ENCODE measurements at regions not wholly inside any gene's neighbourhood (a gene's known extent, or its start where the extent isn't known, plus 50 kb on each side); places are given as distances from the start of the nearest gene placed in this dataset.
"Not testable (repeated sequence)": the region's sequence is repeated elsewhere in the genome, so short reads cannot be mapped to it uniquely, and the experiment has no call there.

DNA sequence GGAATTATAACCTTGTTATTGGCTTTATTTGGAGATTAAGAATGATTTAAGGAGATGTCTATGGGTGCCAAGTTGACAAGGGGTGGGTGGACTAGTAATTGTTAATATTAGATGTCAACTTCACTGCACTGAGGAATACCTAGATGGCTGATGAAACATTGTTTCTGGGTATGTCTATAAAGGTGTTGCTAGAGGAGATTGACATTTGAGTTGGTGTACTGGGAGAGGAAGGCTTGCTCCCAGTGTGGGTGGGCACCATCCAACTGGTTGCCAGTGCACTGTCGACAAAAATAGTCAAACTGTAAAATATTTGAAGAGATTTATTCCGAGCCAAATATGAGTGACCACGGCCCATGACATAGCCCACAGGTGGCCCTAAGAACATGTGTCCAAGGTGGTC, 378.8 kb downstream of the NDFIP2 start:
- DNase-seq: no peak

DNA sequence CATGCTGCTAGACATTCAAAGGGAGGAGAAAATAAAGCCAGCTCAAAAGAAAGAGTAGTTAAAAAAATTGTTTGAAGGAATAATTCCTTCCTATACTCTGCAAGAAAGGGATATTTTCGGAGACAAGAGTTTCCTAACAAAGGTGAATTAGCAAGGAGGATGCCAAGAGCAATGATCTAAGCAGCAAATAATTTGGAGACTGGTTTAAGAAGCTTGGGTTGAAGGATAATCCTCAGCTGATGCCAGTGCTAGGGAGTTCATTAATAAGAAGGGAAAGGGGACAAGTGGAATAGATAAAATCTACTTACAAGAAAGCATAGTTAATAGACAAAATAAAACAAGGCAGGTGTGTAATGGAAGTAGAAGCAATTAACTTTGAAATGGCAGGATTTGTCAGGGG, 372.3 kb downstream of the NDFIP2 start:
- no peak for DNase-seq

- DNase-seq: no peak
Observed at GRCh38 chr13:79851318-79851717, 370.4 kb downstream of the NDFIP2 start.

- DNase-seq: no peak
Observed at GRCh38 chr13:79847882-79848592, 367.1 kb downstream of the NDFIP2 start.

DNA sequence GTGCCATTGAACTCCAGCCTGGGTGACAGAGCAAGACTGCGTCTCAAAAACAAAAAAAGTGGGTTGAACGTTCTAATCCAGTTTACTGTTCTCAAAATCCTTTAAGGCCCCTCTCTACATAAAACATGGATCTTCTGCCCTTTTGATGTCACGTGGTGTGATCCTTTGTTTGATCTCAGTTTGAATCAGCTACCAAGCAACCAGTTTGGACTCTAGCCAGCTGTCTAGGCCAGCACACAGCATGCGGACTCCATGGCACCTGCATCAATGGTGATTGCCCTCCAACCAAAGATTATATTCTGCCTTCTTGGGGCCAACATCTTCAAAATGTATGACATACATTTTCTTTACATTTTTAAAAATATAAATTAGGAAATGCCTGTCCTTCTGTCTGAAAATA, 365.4 kb downstream of the NDFIP2 start:
- no peak for DNase-seq

GRCh38 chr13:79837741-79838450, 356.9 kb downstream of the NDFIP2 start:
- DNase-seq: no peak

- DNase-seq: not testable (repeated sequence)
Observed at GRCh38 chr13:79836121-79836520, 355.2 kb downstream of the NDFIP2 start.

DNA sequence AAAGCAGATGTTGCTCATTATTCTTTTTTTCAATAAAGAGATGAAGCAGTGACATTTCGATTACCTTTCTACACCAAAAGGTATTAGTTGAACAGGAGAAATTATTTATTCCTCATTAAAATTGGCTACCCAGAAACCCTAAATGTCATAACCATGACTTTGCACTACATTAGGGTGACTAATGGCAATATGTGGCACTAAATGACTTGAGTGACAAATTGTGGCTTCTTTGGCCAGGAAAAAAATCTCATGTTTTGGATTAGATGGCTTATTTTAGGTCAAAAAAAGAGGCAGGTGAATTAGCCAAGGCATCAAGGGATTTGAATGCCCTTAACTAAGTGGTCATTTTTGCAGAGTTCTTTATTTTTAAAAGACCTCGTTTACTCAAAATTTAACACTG, 353.9 kb downstream of the NDFIP2 start:
- DNase-seq: no peak

DNA sequence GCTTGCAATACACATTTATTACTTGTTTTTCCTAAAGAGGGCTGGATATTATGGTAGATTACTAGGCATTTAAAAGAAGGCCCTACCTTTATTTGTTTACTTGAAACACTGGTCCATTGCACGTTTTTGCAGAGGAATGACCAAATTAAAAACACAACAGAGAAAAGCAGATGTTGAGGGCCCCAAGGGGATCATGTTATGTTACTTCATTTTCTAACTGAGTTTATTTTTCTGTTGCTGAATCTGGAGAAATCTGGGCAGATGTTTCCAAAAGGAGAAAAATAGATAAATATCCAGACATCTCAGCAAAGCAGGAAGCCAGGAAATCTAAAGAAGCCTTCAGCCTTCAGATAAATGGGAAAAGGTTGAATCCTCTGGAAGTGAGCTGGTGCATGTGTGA, 353.0 kb downstream of the NDFIP2 start:
- DNase-seq: no peak

- DNase-seq: no peak
Observed at GRCh38 chr13:79831556-79831955, 350.6 kb downstream of the NDFIP2 start.

DNA sequence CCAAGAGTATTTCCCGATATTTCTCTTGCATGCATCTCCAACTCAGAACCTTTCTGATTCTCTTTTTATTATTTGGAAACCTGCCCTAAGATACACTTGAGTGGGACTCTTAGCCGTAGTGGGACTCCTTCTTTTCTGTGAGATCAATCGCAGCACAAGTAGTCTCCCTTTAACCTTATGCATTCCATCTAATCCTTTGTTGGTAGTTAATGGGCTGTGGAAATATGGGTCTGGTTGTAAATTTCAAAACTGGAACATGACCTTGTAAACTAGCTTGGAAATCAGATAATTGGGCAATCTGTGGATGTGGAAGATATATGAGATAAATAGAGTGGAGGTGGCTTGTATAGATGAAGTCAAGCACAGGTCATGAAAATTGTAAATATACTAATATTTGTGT, 350.0 kb downstream of the NDFIP2 start:
- DNase-seq: no peak

GRCh38 chr13:79830426-79830825, 349.5 kb downstream of the NDFIP2 start:
- no peak for DNase-seq

GRCh38 chr13:79829880-79830279, 348.9 kb downstream of the NDFIP2 start:
- DNase-seq: no peak

GRCh38 chr13:79825959-79826358, 345.0 kb downstream of the NDFIP2 start:
- no peak for DNase-seq

DNA sequence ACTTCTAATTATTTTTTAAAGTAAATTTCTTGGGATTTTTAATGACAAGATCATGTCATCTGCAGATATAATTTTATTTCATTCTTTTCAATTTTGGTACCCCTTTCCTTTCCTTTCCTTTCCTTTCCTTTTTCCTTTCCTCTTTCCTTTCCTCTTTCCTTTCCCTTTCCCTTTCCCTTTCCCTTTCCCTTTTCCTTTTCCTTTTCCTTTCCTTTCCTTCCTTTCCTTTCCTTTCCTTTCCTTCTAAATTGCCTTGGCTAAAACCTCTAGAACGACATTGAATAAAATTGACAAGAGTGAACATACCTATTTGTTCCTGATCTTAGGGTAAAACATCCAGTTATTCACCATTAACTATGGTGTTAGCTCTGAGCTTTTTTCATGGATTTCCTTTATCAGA, 334.1 kb downstream of the NDFIP2 start:
- DNase-seq: no peak

DNA sequence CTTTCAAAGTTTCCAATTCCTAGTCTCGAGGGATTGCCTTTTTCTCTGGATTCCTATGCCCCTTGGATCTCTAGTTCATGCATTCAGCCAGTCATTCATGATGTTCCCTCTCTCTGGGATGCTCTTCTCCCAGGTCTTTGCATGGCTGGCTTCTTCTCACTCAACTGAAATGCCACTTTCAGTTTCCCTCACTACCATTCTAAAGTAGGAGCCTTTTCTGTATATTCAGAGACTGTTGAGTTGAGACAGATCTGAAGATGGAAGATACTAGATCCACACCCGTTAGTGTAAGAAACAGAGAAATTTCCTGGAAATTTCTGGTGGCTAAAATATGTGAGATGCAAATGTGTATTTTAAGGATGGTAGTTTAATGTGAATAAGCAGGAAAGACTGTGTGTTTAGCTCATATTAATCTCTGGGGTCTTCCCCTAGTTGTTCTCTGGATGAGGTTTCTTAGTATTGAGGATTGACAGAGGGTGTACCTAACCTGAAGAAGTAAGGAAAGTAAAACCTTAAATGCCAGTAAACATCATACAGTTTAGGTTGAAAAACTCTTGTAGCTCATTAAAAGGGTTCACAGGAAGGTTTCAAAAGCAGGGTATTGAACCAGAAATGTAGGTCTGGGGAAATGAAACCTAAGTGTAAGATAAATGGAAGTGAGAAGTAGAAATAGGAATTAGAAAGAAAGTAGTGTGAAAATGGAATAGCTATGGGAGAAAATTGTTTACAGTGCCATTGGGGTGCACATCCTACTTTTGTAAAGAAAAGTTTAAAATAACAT, 331.3 kb downstream of the NDFIP2 start:
- DNase-seq: no peak

- DNase-seq: no peak
Observed at GRCh38 chr13:79811170-79811569, 330.2 kb downstream of the NDFIP2 start.

GRCh38 chr13:79810669-79811068, 329.7 kb downstream of the NDFIP2 start:
- DNase-seq: no peak

GRCh38 chr13:79810018-79810417, 329.1 kb downstream of the NDFIP2 start:
- DNase-seq: no peak

GRCh38 chr13:79808475-79808874, 327.5 kb downstream of the NDFIP2 start:
- no peak for DNase-seq

GRCh38 chr13:79807554-79807953, 326.6 kb downstream of the NDFIP2 start:
- no peak for DNase-seq

- DNase-seq: no peak
Observed at GRCh38 chr13:79806821-79807220, 325.9 kb downstream of the NDFIP2 start.

- no peak for DNase-seq
Observed at GRCh38 chr13:79805317-79805716, 324.4 kb downstream of the NDFIP2 start.

DNA sequence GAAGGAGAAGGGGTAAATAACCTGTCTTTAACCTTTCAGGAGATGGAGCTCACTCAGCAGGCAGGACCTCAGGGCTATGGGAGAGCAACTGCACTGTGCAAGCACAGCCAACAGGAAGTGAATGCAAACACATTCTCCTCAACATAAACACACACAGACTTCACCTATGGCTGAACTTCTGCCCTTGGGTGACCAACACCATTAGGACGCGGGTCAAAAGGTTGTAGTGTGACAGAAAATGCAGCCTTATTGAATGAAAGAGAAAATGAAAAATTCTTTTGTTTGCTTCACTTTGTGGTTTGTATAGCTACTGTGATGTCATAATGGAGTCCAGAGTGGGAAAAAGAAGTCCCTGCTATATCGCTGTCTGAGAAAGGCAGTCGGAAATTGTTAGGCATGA, 323.0 kb downstream of the NDFIP2 start:
- no peak for DNase-seq

Data from activated CD4-positive, alpha-beta T cell treated with anti-CD3 and anti-CD28 coated beads, Interleukin-2, Interleukin-6, amounts not matched to agents 100 ng/mL and 50 ng/mL, durations not matched to agents 16 hours and 8 hours (primary cell).